ENCODE measurements at regions not wholly inside any gene's neighbourhood (a gene's known extent, or its start where the extent isn't known, plus 50 kb on each side); places are given as distances from the start of the nearest gene placed in this dataset.
A peak's percentile ranks its signal among the peaks of the same experiment; 100 is the strongest.
"Not testable (repeated sequence)": the region's sequence is repeated elsewhere in the genome, so short reads cannot be mapped to it uniquely, and the experiment has no call there.

DNA sequence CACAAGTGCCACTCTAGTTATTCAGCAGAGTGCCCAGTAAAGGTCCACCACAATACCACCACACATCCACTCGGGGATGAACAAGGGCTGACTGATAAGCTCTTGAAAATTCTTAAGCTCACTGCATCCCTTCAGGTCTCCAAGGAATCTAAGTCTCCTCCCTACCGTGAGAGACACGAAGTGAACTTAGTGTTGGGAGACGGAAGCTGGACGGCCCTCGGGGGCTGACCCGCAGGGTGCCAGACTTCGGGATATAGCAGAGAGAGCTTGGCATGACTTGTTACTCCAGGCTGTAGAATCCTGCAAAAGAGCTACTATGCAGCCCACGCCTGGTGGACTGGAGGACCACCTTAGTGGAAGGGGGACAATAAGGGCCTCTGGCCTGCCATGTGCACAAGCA is 75.1 kb downstream of the LYZL1 start:
- DNase-seq = not testable (repeated sequence)

DNA sequence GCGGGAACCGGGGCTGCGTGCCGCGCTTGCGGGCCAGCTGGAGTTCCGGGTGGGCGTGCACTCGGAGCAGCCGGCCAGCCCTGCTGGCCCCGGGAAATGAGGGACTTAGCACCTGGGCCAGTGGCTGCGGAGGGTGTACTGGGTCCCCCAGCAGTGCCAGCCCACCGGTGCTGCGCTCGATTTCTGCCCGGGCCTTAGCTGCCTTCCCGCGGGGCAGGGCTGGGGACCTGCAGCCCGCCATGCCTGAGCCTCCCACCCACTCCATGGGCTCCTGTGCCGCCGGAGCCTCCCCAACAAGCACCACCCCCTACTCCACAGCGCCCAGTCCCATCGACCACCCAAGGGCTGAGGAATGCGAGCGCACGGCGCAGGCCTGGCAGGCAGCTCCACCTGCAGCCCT is 77.3 kb downstream of the LYZL1 start:
- DNase-seq = not testable (repeated sequence)

DNA sequence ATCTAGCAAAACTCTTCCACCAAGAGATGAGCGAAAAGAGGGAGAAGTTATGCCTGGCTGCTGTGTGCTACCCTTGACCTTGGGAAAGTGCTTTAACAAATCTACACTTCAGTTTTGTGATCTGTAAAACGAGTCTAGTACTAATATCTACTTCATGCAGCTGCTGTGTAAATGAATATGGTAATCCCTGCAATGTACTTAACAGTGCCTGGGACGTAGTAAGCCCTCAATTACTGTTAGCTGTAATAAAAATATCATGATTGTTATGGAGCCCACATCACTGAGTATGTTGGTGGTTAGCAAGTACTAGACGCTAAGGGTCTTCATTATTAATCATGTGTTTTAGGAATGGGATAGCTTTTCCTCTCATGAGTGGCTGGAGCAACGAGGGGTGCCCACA is 80.5 kb downstream of the LYZL1 start:
- no peak for DNase-seq

DNA sequence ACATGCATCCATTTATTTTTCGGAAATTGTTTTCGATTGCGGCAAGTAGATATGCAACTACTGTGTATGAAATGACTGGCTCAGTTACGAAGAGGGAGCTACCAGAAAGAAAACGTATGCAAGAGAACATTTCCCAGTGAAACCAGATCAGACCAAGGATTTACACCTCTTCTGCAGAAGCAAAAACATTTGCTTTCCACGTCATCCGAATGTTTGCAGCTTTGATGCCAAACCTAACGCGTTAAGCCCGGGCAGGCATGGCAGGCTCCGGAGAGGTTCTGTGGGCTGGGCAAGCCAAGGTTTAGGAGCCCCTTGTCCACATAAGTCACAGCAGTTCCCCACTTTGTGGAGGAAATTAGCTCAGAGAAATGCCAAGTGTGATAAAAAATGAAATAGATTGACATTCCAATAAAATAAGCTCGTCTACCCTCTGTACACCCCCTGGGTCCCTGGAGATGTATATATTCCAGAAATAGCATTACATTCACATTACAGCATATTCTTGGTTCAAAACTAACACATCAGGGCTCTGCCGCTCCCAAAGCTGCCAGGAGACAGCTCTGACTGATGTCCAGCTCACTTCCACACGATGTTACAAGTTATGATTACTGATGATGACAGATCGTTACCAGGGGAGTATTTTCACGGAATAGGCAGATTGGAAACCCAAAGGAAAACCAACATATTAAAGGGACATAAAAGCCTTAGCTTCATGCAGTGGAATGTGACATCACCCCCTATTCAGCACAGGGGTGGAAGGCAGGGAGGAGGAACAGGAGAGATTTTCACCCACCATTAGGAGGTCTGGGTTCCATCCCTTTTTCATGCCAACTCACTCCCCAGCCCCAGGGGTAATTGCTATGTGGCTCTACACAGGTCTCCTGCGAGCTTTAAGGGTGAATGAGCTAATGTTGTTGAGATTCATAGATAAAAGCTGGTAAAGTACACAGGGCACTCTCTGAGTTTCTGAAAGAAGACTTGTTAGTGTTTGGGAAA is 81.5 kb downstream of the LYZL1 start:
- DNase-seq = no peak

DNA sequence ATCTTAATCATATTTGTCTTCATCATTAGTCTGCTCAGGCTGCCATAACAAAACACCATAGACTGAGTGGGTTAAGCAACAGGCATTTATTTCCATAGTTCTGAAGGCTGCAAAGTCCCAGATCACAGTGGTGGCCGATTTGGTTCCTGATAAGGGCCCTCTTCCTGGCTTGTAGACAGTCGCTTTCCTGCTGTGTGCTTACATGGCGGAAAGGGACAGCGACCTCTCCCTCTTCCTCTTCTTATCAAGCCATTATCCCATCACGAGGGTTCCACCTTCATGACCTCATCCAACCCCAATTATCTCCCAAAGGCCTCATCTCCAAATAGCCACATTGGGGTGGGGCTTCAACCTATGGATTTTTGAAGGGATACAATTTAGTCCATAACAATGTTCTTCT is 84.0 kb downstream of the LYZL1 start:
- DNase-seq = no peak

DNA sequence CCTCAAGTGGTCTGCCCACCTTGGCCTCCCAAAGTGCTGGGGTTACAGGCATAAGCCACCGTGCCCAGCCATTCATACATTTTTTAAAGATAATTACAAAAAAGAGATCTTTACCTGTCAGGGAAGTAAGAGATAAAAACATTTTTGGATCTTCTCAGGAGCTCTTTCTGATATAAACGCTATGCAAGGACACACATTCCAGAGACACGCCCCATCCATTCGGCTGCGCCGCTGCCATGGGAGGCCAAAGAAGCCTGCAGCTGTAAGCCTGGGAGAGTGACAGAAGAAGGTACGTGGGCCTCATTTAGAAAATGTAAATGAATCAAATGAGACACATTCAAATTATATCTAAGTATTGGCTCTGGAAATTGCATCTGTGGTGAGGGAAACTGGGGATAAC is 85.3 kb downstream of the LYZL1 start:
- DNase-seq = no peak

DNA sequence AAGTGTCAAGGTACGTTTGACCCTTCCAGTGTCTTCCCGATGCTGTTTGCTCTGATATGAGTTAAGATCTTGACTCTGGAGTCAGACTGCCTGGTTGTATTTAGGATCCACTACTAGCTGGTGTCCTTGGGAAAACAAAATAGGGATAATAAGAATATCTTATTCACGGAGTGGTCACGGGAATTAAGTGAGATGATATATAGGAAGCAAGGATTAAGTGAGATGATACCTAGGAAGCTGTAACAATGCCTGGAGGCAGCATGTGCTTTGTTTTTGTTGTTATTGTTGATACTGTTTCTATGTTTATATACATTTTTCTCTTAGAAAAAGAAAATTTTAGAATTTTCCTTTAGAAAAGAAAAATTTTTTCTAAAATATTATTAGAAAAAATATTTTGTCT is 87.0 kb downstream of the LYZL1 start:
- DNase-seq = no peak

DNA sequence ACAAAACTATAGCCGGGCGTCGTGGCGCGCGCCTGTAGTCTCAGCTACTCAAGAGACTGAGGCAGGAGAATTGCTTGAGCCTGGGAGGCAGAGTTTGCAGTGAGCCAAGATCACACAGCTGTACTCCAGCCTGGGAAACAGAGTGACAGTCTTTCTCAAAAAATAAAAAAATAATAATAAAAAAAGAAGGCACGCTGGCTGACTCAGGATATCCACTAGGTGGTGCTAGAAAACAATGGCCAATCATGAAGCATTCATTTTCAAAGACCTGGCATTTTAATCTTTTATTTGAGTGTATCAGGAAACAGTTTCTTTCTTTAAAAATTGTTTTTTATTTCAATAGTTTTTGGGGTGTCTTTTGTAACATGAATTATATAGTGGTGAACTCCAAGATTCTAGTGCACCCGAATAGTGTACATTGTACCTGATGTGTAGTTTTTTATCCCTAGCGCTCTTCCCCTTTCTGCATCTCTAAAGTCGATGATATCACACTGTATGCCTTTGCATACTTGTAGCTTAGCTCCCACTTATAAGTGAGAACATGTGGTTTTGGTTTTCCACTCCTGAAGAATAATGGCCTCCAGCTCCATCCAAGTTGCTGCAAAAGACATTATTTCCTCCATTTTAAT is 88.6 kb downstream of the LYZL1 start:
- DNase-seq = no peak

DNA sequence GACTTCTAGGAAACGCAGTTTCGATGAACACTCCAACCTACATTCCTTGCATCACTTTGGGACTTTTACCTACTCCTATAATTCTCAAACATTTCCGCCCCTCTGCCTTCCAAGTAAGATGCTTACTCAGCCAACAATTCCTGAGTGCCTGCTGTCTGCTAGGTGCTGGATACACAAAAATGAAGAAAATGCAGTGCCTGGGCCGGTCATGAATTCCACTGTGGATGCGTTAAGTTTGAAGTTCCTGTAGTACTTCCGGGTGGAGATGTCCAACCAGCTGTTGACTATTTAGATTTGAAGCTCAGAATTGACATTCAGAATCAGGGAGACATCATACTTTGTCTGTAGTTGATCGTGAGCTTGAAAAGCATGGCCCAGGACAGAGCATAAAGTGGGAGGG is 89.2 kb downstream of the LYZL1 start:
- DNase-seq = no peak

DNA sequence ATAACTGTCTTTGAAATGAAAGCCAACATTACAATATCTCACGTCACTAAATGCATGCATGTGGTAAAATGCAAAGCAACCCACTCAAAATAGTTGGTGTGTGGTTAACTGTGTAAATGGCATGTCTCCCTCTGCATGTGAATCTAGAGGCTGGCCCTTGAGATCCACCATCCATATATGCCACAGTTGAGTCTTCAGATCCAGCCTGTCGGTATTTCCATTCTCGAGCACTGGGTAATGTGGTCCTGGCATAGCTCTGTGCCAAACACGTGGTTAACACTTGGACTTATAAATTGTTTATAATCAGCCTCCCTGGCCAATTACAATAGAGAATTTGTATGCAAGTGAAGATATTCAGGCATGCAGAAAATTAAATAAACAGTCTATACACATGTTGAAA is 90.3 kb downstream of the LYZL1 start:
- no peak for DNase-seq

DNA sequence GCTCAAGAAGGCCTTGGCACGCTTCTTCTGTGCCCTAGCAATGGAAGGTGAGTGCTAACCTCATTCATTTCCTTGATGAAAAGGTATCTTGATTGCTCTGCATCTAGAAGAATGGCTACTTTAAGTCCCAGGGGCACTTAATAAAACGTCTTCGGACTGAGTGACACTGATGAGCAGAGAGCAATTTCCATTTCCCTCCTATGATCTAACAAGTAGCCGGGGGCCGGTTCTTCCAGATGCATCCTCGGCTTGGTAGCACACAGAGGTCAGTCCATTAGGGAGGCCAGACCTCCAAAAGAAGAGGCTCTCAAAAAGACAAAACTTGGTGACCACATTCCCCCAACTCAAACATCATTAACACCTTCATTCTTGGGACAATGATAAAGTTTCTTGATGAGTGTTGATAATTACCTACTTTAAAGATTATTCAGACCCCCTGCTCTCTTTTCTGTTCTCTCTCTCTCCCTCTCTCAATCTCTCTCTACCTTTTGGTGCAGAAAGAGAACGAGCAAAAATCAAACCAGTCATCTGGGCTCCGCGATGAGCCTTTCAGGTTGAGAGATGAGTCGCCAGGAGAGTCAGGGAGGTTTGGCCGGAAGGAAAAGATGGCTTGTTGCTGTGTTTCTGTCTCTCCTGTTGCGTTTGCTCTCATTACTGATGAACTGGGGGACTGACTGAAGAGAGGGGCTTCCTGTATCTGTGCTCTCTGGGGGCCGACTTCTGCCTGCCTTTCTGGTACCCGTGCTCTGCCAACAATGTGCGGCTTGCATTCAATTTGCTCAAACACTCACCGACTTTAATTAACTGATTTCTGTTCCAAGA is 91.1 kb downstream of the LYZL1 start:
- DNase-seq = not testable (repeated sequence)

DNA sequence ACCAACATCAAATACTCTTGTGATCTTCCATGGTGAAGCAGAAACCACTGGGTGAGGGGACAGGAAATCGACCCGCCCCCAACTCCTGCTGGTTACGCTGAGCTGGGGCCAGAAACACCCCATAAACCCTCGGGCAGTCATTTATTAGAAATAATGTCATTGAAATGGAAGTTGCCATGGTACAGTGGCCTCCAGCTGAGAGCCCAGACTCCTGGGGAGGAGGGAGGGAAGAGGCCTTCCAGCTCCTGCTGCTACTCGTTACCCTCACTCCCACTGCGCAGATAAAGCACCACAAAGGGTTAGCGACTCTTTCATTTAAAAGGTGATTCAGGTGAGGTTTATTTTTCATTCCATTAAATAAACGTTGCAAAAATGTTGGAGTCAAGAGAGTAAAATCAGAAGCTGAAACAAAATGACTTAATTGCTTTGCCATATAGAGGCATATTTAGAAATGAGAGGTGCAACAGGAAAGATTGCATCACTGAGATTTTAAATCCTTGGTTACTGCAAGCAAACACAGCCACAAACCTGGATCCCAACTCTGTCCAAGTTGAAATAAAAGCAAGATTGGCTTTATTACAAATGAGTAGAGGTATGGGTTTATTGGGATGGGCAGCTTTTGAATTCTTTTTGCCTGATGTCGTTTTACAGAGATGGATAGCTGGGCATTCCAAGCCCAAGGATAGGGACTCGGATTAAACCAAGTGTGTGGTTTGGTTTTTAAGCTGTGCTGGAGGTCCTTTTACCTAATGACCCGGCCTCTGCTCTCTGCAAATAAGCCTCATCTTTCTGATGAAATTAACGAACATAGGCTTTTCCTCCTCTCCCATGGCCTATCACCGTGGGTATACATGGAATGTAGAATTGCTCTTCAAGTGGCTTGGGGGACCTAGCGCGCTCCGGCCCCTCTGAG is 92.0 kb downstream of the LYZL1 start:
- peak; percentile 20 for DNase-seq

DNA sequence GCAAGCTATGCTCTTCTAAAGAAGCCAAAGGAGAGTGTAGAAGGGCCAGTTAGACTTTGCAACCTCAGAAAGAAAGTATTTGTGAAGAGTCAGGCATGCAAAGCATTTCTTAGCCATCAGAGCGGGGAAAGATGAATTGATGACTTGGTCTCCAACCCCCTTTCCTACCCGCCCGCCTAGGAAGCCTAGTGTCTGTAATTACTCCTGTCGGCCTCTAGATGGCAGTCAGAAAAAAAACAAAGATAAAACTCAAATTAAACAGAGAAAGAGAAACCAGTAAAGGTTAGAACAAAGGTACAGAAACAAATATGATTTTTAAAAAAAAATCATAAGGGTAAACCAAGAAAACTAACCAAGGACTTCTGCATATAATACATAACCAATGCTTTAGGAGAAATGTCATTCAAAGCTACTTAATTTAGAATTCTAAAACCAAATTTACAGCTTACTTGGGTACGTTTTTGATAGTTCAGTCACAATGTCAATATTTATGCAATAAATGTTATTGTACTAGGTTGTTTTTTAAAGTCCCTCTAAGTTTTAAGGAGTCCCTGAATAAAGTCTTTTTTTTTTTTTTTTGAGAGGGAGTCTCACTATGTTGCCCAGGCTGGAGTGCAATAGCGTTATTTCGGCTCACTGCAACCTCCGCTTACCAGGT is 97.6 kb downstream of the LYZL1 start:
- no peak for DNase-seq

DNA sequence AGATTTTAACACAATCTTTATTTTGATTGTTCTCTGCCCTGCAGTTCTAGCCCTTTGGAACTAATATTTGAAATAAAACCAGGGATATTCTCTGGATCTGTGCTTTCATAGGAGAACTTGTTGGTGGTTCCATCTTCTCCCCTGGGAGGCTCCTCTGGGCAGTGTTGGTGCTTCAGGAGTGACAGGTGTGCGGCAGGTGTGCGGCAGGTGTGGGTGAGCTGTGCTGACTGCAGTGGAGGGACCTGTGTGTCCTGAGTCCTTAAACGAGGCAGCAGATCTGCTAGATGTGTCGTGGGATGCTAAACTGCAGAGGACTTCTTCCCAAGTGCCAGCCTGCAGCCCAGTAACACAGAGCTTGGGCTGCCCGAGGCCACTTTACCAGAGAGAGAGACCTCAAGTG is 98.4 kb downstream of the LYZL1 start:
- no peak for DNase-seq

DNA sequence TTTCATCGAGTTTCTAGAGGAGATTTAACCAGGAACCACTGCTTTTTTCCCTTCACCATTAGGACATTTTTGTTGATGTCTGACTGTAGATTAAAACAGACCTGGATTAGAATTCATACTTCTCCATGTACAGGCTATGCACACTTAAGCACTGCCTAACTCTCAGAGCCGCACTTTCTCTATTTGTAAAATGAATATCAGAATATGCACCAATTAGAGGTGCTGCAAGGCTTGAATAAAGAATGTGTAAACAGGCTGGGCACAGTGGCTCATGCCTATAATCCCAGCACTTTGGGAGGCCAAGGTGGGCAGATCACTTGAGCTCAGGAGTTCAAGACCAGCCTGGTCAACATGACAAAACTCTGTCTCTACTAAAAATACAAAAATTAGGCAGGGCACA is 99.2 kb downstream of the LYZL1 start:
- not testable (repeated sequence) for DNase-seq

DNA sequence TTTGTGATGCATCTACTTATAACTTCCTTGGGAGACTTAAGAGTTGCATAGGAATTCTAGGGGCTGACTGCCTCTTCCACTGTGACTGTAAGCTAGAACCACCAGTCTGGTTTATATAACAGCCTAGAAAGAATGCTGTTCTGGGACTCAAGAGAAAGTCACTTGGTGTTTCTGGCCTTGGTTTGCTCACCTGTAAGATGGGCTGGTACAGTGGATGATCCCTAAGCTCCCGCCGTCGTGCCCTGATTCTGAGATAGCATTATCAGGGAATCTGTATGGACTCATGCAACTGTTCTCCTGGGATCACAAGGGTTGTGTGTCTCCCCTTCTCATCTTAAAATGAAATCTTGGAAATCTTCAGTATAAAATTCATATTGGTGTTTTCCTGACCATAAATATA is 100.6 kb downstream of the LYZL1 start:
- no peak for DNase-seq

DNA sequence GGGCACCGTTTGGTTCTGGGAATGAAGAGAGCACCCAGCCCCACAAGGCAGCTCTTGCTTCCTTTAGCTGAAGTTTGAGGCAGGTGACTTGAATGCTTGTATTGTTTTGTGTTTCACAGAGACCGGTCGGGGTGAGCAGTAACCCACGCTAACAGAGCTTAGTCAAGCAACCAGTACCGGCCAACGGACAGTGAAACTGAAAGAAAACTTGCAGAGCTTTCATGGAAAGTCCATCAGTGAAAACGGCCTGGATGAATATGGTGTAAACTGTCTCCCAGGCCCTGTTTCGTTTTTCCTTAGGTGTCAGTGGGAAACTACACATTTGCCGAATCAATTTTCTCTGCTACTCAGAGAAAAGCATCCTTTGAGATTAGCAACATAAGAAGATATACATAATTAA is 101.1 kb downstream of the LYZL1 start:
- no peak for DNase-seq

DNA sequence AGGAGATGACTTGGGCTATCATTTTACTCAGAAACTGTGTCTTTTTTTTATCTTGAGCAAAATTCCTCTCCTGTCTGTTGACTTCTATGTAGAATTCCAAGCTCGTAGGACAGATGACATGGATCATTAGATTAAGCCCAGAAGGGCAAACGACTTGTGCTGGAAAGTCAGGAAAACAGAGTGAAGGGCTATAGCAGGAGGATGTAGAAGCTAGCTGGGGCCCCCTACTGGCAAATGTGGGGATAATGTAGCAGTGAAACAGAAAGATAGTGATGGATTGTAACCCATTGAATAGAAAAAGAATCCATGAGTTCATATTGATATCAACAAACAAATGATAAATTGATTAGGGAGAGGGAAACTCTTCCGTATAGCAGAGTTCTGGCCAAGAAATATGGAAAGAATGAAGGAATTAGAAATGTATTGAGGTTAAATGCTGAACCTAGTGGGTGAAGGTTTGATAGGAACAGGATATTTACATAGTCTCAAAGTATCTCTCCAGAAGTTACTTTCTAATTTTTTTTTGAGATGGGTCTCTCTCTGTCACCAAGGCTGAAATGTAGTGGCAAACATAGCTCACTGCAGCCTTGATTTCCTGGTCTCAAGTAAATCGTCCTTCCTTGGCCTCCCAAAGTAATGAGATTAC is 103.6 kb downstream of the LYZL1 start:
- DNase-seq = peak; percentile 6

DNA sequence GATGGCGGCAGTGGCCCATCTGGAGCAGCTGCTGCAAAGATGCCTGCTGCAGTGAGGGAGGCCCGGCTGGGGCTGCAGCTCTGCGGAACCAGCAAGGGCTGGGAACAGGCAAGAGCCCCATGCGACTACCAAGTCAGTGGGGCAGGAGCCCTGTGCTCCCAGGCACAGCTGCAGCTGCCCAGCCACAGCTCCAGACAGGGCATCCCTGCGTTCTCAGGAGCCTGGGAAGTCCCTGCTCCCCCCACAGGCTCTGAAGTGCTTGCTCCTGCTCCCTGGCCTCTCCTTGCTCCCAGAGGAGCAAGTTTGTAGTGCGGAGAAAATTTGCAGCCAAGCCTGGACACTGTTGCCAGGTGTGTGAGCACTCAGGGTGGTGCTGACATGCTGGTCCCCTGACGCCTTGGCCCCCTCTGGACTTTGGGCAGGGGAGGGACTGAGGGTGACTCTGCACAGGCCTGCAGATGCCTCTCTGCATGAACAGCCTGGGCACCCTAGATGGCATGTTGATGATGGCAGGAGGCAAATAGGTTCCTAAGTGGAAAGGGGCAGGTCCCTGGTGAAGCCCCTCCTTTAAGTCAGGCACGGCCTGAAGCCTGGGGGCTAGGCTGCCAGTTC is 105.6 kb downstream of the LYZL1 start:
- no peak for DNase-seq

DNA sequence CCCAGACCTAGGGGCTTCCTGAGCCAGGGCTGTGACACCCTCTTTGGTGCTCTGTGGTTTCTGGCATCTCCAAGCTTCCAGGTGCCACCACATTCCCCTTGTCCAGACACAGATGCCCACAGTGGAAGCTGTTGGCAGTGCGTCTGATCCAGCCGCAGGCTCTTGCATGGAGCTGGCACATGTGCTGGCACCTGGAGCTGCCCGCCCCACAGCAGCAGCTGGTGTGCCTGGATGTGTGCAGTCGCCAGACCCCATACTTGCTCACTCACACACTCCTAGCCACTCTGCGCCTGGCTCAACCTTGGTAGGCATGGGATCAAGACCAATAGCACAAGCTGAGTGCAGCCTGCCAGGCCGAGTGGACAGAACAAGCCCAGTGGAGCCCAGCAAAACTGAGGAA is 106.5 kb downstream of the LYZL1 start:
- no peak for DNase-seq

DNA sequence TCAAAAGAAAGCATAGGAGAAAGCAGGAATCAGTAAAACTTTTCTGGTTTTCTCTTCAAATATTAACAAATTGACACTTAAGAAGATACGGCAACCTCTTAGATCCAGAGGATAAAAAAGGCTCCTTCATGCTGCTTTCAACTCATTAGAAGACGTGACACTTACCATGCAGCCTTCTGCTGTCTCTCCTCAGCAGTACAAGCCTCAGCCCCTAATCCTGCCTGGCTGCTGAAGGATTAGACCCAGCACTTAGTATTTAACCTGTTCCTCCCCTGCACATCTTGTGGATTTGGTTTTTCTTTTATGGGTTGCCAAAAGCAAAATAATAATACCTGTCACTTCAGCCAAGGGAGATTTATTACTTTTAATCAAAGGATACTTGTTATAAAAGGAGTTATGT is 108.4 kb downstream of the LYZL1 start:
- no peak for DNase-seq
